Mucosa of descending colon (tissue), 3 donors: ENCODE measurements at regions not wholly inside any gene's neighbourhood (a gene's known extent, or its start where the extent isn't known, plus 50 kb on each side); places are given as distances from the start of the nearest gene placed in this dataset.

ENCODE experiments used
- ATAC-seq: fragments of 200-7000 bp; cut with Tn5 transposase; one replicate; pipeline ENCODE4 v1.9.1; 2020; ENCODE audit warnings: mild to moderate bottlenecking, moderate library complexity
- DNase-seq, 3 donors: peaks; one replicate each; pipeline ENCODE4 v3.0.0-alpha.2; 2020
- H3K36me3 ChIP-seq: fragments of 200-600 bp; one replicate; pipeline ENCODE4 v1.8.0; 2021; ENCODE audit warnings: low read depth, mild to moderate bottlenecking
- H3K4me1 ChIP-seq: fragments of 200-600 bp; one replicate; pipeline ENCODE4 v1.8.0; 2021; ENCODE audit warnings: low read depth, mild to moderate bottlenecking
- H3K4me3 ChIP-seq: fragments of 200-600 bp; one replicate; pipeline ENCODE4 v1.8.0; 2021; ENCODE audit warnings: mild to moderate bottlenecking
- H3K9me3 ChIP-seq: fragments of 200-600 bp; one replicate; pipeline ENCODE4 v1.8.0; 2021; ENCODE audit warnings: mild to moderate bottlenecking
- CTCF ChIP-seq: fragments of 200-600 bp; IDR thresholded peaks from one replicate; pipeline ENCODE4 v1.8.0; 2022; ENCODE audit warnings: antibody characterized with exemption, mild to moderate bottlenecking
- intact Hi-C, 2 donors: fragments of 100-400 bp; cut with DNase I in 1 of 2; cut with micrococcal nuclease in 1 of 2; formaldehyde crosslinking; loops; one replicate each; pipeline versions ENCODE4 v1.11.0 to v1.11.1; 2022; cut with DNase I, micrococcal nuclease
- donor health status: DM: no; HTN: no; CAD: no; lungs with moderate emphysema.
- donor health status: DM: no; HTN: no; CAD: no.
- donor health status: DM: no; HTN: yes; CAD: no.

- no peaks in the 10 kb centered on the region for H3K4me1 ChIP-seq
- intact Hi-C loops: no loop called here
- DNase-seq: no peak
- no peaks in the 10 kb centered on the region for H3K9me3 ChIP-seq
- H3K36me3 ChIP-seq: no peaks in the 10 kb centered on the region
- no peak for TF ChIP-seq CTCF
- no peak overlapping the region for H3K4me3 ChIP-seq
- no peak for ATAC-seq
These were observed 608.8 kb upstream of the BOD1L1 start for GRCh38 chr4:14236359-14236758.

GRCh38 chr4:14237911-14238310 lies 610.4 kb upstream of the BOD1L1 start:
- no peaks in the 10 kb centered on the region for H3K36me3 ChIP-seq
- DNase-seq: no peak
- no peaks in the 10 kb centered on the region for H3K4me1 ChIP-seq
- ATAC-seq: no peak
- TF ChIP-seq CTCF: no peak
- H3K4me3 ChIP-seq: no peak overlapping the region
- H3K9me3 ChIP-seq: no peaks in the 10 kb centered on the region
- intact Hi-C loops: no loop called here

- Histone ChIP-seq H3K4me3 (no peak overlapping the region), H3K36me3 (no peaks in the 10 kb centered on the region), H3K4me1 (no peaks in the 10 kb centered on the region), H3K9me3 (no peaks in the 10 kb centered on the region)
- DNase-seq: no peak
- ATAC-seq: no peak
- intact Hi-C loops: no loop called here
- no peak for TF ChIP-seq CTCF
These were observed 614.0 kb upstream of the BOD1L1 start for GRCh38 chr4:14241574-14241973.

GRCh38 chr4:14247767-14248166 lies 620.2 kb upstream of the BOD1L1 start:
- Histone ChIP-seq H3K9me3 (no peaks in the 10 kb centered on the region), H3K36me3 (no peaks in the 10 kb centered on the region), H3K4me3 (no peak overlapping the region), H3K4me1 (no peaks in the 10 kb centered on the region)
- intact Hi-C loops: no loop called here
- no peak for TF ChIP-seq CTCF
- ATAC-seq: no peak
- no peak for DNase-seq

- intact Hi-C loops: no loop called here
- no peaks in the 10 kb centered on the region for H3K9me3 ChIP-seq
- DNase-seq (no peak), ATAC-seq (no peak)
- H3K4me1 ChIP-seq: no peaks in the 10 kb centered on the region
- H3K4me3 ChIP-seq: no peak overlapping the region
- TF ChIP-seq CTCF: no peak
- no peaks in the 10 kb centered on the region for H3K36me3 ChIP-seq
These were observed 621.7 kb upstream of the BOD1L1 start for GRCh38 chr4:14249226-14249625.

- intact Hi-C loops: no loop called here
- H3K4me3 ChIP-seq: no peak overlapping the region
- DNase-seq (peak in 2 of 3 donors; percentile 25 to 45), ATAC-seq (no peak)
- H3K36me3 ChIP-seq: no peaks in the 10 kb centered on the region
- no peaks in the 10 kb centered on the region for H3K9me3 ChIP-seq
- no peak for TF ChIP-seq CTCF
- no peaks in the 10 kb centered on the region for H3K4me1 ChIP-seq
These were observed 626.7 kb upstream of the BOD1L1 start for GRCh38 chr4:14254252-14254651.
